Keratinocyte (primary cell): ENCODE measurements at regions not wholly inside any gene's neighbourhood (a gene's known extent, or its start where the extent isn't known, plus 50 kb on each side); places are given as distances from the start of the nearest gene placed in this dataset.

Source experiments
- DNase-seq: peaks from one replicate; pipeline ENCODE4 v3.0.0-alpha.2; 2011; ENCODE audit warnings: low read depth, missing footprints, low spot score
- FAIRE-seq: peaks from 2 replicates; lab custom pipeline; 2011; peaks lifted over from hg19 to GRCh38; lab: Jason Lieb, UNC
- H2AFZ ChIP-seq: 2 replicates; pipeline ENCODE4 v1.6.0; 2012; ENCODE audit warnings: low read length, control low read depth, inconsistent platforms; ENCODE audit not compliant: control insufficient read depth
- H3K27ac ChIP-seq: 2 replicates; pipeline ENCODE4 v1.5.1; 2011; ENCODE audit warnings: low read length; ENCODE audit not compliant: control insufficient read depth, insufficient read depth
- H3K27me3 ChIP-seq: 3 replicates; pipeline ENCODE4 v1.6.0; 2011; ENCODE audit warnings: low read length; ENCODE audit not compliant: control insufficient read depth, insufficient read depth; ENCODE audit errors: extremely low read depth
- H3K36me3 ChIP-seq, 2 experiments: 2 replicates in 1 of 2; 3 replicates in 1 of 2; pipeline ENCODE4 v1.5.1; 2011; ENCODE audit warnings: low read length in 2 of 2, mild to moderate bottlenecking in 1 of 2; ENCODE audit not compliant: control insufficient read depth in 2 of 2, insufficient read depth in 2 of 2; ENCODE audit errors: extremely low read depth in 1 of 2
- H3K4me1 ChIP-seq: 3 replicates; pipeline ENCODE4 v1.5.1; 2011; ENCODE audit warnings: low read length; ENCODE audit not compliant: control insufficient read depth, insufficient read depth; ENCODE audit errors: extremely low read depth
- H3K4me2 ChIP-seq: 3 replicates; pipeline ENCODE4 v1.6.0; 2011; ENCODE audit warnings: low read depth, low read length; ENCODE audit not compliant: control insufficient read depth, insufficient read depth; ENCODE audit errors: extremely low read depth
- H3K4me3 ChIP-seq, 3 experiments: fragments of 200-600 bp in 1 of 3; sonication (generic) in 1 of 3; 2 replicates in 2 of 3; 3 replicates in 1 of 3; pipeline ENCODE4 v1.5.1; 2011 to 2016; ENCODE audit warnings: low read length in 3 of 3, mild to moderate bottlenecking in 3 of 3, control low read depth in 2 of 3, inconsistent platforms in 1 of 3, low read depth in 1 of 3, mixed read lengths in 1 of 3, mixed run types in 1 of 3, moderate library complexity in 1 of 3; ENCODE audit not compliant: control insufficient read depth in 2 of 3, insufficient read depth in 2 of 3; ENCODE audit errors: extremely low read depth in 1 of 3
- H3K79me2 ChIP-seq: 2 replicates; pipeline ENCODE4 v1.6.0; 2012; ENCODE audit warnings: low read length; ENCODE audit not compliant: control insufficient read depth, insufficient read depth
- H3K9ac ChIP-seq: 3 replicates; pipeline ENCODE4 v1.6.0; 2011; ENCODE audit warnings: low read length; ENCODE audit not compliant: control insufficient read depth, insufficient read depth; ENCODE audit errors: extremely low read depth
- H3K9me1 ChIP-seq: 3 replicates; pipeline ENCODE4 v1.6.0; 2011; ENCODE audit warnings: low read length; ENCODE audit not compliant: control insufficient read depth, insufficient read depth; ENCODE audit errors: extremely low read depth
- H3K9me3 ChIP-seq: 2 replicates; pipeline ENCODE4 v1.5.1; 2012; ENCODE audit warnings: low read depth, low read length; ENCODE audit not compliant: control insufficient read depth
- H4K20me1 ChIP-seq: 3 replicates; pipeline ENCODE4 v1.6.0; 2011; ENCODE audit warnings: low read length; ENCODE audit not compliant: control insufficient read depth, insufficient read depth; ENCODE audit errors: extremely low read depth
- EZH2 ChIP-seq: IDR thresholded peaks from one replicate; pipeline ENCODE4 v1.6.1; 2012; ENCODE audit warnings: inconsistent platforms, mild to moderate bottlenecking, low read length, moderate library complexity
- dilution Hi-C: fragments of 300-500 bp; cut with MboI; formaldehyde crosslinking; loops from one replicate; pipeline ENCODE4 v1.7.0; 2020; ENCODE audit warnings: low sequenced_read_pairs; ENCODE audit not compliant: extremely low pct_ligation_motif_present
- TF ChIP-seq, protein P1 (sequence below), 3 experiments: IDR thresholded peaks in 1 of 3; conservative IDR thresholded peaks in 1 of 3; optimal IDR thresholded peaks in 1 of 3; 2 replicates in 2 of 3; 3 replicates in 1 of 3; pipeline versions ENCODE3 to v1.5.1; 2011; ENCODE audit warnings: low read length in 3 of 3, mild to moderate bottlenecking in 3 of 3, moderate library complexity in 2 of 3, control low read depth in 1 of 3, inconsistent platforms in 1 of 3; ENCODE audit not compliant: insufficient read depth in 2 of 3; ENCODE audit errors: extremely low read depth in 1 of 3

DNA sequence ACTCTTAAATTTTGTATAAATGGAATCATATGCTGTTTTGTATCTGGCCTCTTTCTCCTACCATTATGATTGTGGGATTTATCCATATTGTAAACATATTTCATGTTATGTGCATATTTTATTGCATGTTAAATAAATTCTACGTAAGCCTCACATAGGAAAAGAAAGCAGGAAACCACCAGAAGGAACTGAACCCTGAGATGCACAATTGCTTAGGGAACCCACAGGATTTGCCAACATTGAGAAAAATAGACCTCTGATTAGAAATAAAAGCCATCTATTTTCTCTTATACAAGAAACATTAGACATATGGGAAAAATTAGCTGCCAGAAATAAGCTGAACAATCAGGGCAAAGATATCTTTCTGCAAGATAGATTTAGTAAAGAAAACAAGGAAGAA is 111.2 kb upstream of the CARMIL1 start:
- no peak for FAIRE-seq
- Histone ChIP-seq H4K20me1 (no peaks in the 10 kb centered on the region), H3K36me3 (no peaks in the 10 kb centered on the region)

DNA sequence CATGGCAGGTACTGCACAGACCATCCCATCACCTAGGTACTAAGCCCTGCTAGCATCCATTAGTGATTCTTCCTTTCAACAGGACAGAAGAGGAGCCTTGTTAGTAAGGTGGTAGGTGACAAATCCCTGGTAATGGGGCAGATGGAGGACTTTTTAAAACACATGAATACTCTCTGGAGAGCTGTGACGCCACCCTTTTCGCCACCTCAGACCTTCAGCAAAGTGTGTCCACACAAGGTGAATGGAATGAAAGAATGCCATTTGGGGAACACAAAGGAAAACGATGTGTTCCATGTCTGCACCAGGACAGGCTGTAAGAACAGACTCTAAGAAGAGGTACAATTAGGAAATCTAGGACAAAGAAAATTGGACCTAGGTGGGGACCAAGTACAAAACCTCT is 110.5 kb upstream of the CARMIL1 start:
- Histone ChIP-seq H3K9me3 (no peaks in the 10 kb centered on the region), H3K27ac (no peak overlapping the region), H3K27me3 (no peaks in the 10 kb centered on the region), H2AFZ (no peak overlapping the region), H3K79me2 (no peaks in the 10 kb centered on the region), H3K9ac (no peak overlapping the region), H3K4me3 (no peak overlapping the region), H3K9me1 (no peaks in the 10 kb centered on the region), H3K4me2 (no peak overlapping the region), H3K4me1 (peaks cover 27% of the 10 kb centered on the region), H3K36me3 (no peaks in the 10 kb centered on the region), H4K20me1 (no peaks in the 10 kb centered on the region)
- dilution Hi-C loops, result no loop called here
- TF ChIP-seq, protein P1, sequence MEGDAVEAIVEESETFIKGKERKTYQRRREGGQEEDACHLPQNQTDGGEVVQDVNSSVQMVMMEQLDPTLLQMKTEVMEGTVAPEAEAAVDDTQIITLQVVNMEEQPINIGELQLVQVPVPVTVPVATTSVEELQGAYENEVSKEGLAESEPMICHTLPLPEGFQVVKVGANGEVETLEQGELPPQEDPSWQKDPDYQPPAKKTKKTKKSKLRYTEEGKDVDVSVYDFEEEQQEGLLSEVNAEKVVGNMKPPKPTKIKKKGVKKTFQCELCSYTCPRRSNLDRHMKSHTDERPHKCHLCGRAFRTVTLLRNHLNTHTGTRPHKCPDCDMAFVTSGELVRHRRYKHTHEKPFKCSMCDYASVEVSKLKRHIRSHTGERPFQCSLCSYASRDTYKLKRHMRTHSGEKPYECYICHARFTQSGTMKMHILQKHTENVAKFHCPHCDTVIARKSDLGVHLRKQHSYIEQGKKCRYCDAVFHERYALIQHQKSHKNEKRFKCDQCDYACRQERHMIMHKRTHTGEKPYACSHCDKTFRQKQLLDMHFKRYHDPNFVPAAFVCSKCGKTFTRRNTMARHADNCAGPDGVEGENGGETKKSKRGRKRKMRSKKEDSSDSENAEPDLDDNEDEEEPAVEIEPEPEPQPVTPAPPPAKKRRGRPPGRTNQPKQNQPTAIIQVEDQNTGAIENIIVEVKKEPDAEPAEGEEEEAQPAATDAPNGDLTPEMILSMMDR (optimal IDR thresholded peaks at IDR 0.05 in 1 of 3, IDR thresholded peaks at IDR 0.05 in 1 of 3, conservative IDR thresholded peaks at IDR 0.05 in 1 of 3; ENCODE audit: extremely low read depth in 1 of 3, insufficient read depth in 2 of 3, low read length in 3 of 3), result no peak
- TF ChIP-seq EZH2, result no peak
- DNase-seq (no peak), FAIRE-seq (no peak)

More for the DNA sequence above, 111.2 kb upstream of the CARMIL1 start:
- H3K4me1 ChIP-seq, result peaks cover 20% of the 10 kb centered on the region
- TF ChIP-seq, protein P1 (optimal IDR thresholded peaks at IDR 0.05 in 1 of 3, IDR thresholded peaks at IDR 0.05 in 1 of 3, conservative IDR thresholded peaks at IDR 0.05 in 1 of 3; ENCODE audit: extremely low read depth in 1 of 3, insufficient read depth in 2 of 3, low read length in 3 of 3), result no peak
- no peak for TF ChIP-seq EZH2
- H3K9ac ChIP-seq, result no peak overlapping the region
- no peaks in the 10 kb centered on the region for H3K27me3 ChIP-seq
- H2AFZ ChIP-seq, result no peak overlapping the region
- no peak overlapping the region for H3K27ac ChIP-seq
- H3K9me3 ChIP-seq, result no peaks in the 10 kb centered on the region
- H3K79me2 ChIP-seq, result no peaks in the 10 kb centered on the region
- no peaks in the 10 kb centered on the region for H3K9me1 ChIP-seq
- dilution Hi-C loops, result no loop called here
- no peak overlapping the region for H3K4me3 ChIP-seq
- no peak for DNase-seq
- no peak overlapping the region for H3K4me2 ChIP-seq
